ENCODE measurements at regions not wholly inside any gene's neighbourhood (a gene's known extent, or its start where the extent isn't known, plus 50 kb on each side); places are given as distances from the start of the nearest gene placed in this dataset.

- TF ChIP-seq CTCF (IDR thresholded peaks at IDR 0.05), result no peak
- no peak for TF ChIP-seq POLR2A (IDR thresholded peaks at IDR 0.05)
Observed at GRCh38 chr2:129777762-129778583, 201.5 kb upstream of the RAB6C start.

Data from lower leg skin (tissue), 3 donors.